Right lobe of liver (tissue), 6 donors: ENCODE measurements at regions not wholly inside any gene's neighbourhood (a gene's known extent, or its start where the extent isn't known, plus 50 kb on each side); places are given as distances from the start of the nearest gene placed in this dataset.

Experiments used
- ATAC-seq, 4 donors: fragments of 200-7000 bp; cut with Tn5 transposase; one replicate each; pipeline ENCODE4 v1.9.1; 2020; ENCODE audit warnings: mild to moderate bottlenecking in 4 of 4, moderate library complexity in 4 of 4
- DNase-seq, 3 donors: peaks; one replicate each; pipeline ENCODE4 v3.0.0-alpha.2; 2020
- H3K27ac ChIP-seq, 3 donors: fragments of 200-600 bp; one replicate each; pipeline ENCODE4 v1.8.0; 2022
- H3K27me3 ChIP-seq, 2 donors: fragments of 200-600 bp; one replicate each; pipeline ENCODE4 v1.8.0; 2022
- H3K36me3 ChIP-seq, 4 donors: fragments of 200-600 bp; sonication (generic) in 1 of 4; one replicate each; pipeline versions ENCODE4 v1.5.1 to v1.8.0; 2017 to 2022; ENCODE audit warnings: control low read depth in 1 of 4
- H3K4me1 ChIP-seq, 4 donors: fragments of 200-600 bp; sonication (generic) in 1 of 4; one replicate each; pipeline versions ENCODE4 v1.5.1 to v1.8.0; 2017 to 2022; ENCODE audit warnings: control low read depth in 1 of 4
- H3K4me3 ChIP-seq, 3 donors: fragments of 200-600 bp; one replicate each; pipeline ENCODE4 v1.8.0; 2022
- H3K9me3 ChIP-seq, 4 donors: fragments of 200-600 bp; sonication (generic) in 1 of 4; one replicate each; pipeline versions ENCODE4 v1.5.1 to v1.8.0; 2017 to 2022; ENCODE audit warnings: control low read depth in 1 of 4
- POLR2A ChIP-seq: fragments of 450-650 bp; IDR thresholded peaks from one replicate; pipeline ENCODE4 v1.6.1; 2017; ENCODE audit warnings: antibody characterized with exemption, mild to moderate bottlenecking
- WGBS: methylation state at CpG from one replicate; pipeline ENCODE4 v1.1.6; 2018; ENCODE audit warnings: low coverage, low lambda C conversion rate; ENCODE audit not compliant: insufficient coverage; ENCODE audit errors: missing lambda C conversion rate; 5-methylcytosine and 5-hydroxymethylcytosine counted together
- intact Hi-C, 2 donors: fragments of 100-400 bp; cut with DNase I; formaldehyde crosslinking; loops; one replicate each; pipeline versions ENCODE4 v1.11.2 to v1.14.1; 2022
- TF ChIP-seq, protein P1 (sequence below), 4 donors: fragments of 200-600 bp in 3 of 4; fragments of 450-650 bp in 1 of 4; IDR thresholded peaks; one replicate each; pipeline versions ENCODE4 v1.5.1 to v1.8.0; 2016 to 2022; ENCODE audit warnings: antibody characterized with exemption in 4 of 4, mild to moderate bottlenecking in 2 of 4
- donor health status: DM: no; HTN: yes; CAD: no.
- donor health status: DM: no; HTN: no; CAD: no.
- donor health status: DM: no; HTN: no; CAD: no.
- donor health status: DM: no; HTN: yes; CAD: no.
- donor health status: DM: no; HTN: yes; CAD: no.

DNA sequence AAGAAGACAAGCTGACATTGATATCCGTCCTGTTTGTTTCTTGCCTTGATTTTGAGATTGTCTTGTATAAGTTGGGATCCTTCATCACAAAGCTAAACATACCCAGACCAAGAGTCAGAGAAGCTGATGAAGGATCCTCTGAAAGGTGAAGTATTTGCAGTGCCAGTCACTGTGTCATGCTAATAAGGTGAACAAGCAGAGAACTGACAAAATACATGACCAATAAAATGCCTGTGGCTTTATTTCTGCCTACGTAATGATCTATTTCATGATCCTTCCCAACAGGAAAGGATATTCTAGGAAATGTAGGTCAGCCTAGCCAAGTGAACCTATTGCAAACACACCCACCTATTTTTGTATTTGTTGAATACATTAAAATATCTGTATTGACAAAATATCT, 351.3 kb upstream of the CDH9 start:
- Histone ChIP-seq H3K27me3 (no peaks in the 10 kb centered on the region), H3K4me1 (no peaks in the 10 kb centered on the region), H3K27ac (no peak overlapping the region), H3K36me3 (no peaks in the 10 kb centered on the region), H3K9me3 (no peaks in the 10 kb centered on the region), H3K4me3 (no peak overlapping the region)
- intact Hi-C loops: no loop called here
- no peak for DNase-seq
- no peak for TF ChIP-seq POLR2A
- ATAC-seq: no peak
- WGBS: 26% methylated on average over 2 of the region's 2 CpGs

DNA sequence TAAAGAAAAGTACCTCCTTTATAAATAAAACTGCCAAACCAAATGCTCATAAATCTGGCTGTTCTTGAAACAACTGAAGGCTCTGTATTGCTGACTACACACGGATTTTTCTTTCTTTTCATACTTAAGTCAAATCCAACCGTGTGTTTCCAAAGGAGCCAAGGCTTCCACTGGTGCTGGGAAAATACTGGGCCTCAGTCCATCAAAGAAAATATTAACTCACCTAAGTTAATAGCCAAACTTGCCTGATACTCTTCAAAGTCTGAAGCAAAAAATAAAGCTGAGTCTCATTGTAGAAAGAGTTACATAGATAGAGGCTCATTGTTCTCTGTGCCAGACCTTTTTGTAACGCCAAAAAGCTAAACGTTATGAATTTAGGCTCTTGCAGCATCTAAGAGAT, 350.4 kb upstream of the CDH9 start:
- Histone ChIP-seq H3K36me3 (no peaks in the 10 kb centered on the region), H3K4me1 (no peaks in the 10 kb centered on the region), H3K27ac (no peak overlapping the region), H3K9me3 (no peaks in the 10 kb centered on the region), H3K4me3 (no peak overlapping the region), H3K27me3 (no peaks in the 10 kb centered on the region)
- ATAC-seq: no peak
- TF ChIP-seq POLR2A: no peak
- TF ChIP-seq, protein P1, sequence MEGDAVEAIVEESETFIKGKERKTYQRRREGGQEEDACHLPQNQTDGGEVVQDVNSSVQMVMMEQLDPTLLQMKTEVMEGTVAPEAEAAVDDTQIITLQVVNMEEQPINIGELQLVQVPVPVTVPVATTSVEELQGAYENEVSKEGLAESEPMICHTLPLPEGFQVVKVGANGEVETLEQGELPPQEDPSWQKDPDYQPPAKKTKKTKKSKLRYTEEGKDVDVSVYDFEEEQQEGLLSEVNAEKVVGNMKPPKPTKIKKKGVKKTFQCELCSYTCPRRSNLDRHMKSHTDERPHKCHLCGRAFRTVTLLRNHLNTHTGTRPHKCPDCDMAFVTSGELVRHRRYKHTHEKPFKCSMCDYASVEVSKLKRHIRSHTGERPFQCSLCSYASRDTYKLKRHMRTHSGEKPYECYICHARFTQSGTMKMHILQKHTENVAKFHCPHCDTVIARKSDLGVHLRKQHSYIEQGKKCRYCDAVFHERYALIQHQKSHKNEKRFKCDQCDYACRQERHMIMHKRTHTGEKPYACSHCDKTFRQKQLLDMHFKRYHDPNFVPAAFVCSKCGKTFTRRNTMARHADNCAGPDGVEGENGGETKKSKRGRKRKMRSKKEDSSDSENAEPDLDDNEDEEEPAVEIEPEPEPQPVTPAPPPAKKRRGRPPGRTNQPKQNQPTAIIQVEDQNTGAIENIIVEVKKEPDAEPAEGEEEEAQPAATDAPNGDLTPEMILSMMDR (IDR thresholded peaks at IDR 0.05): no peak
- DNase-seq: no peak
- intact Hi-C loops: no loop called here
- 17% methylated on average over 4 of the region's 4 CpGs for WGBS

DNA sequence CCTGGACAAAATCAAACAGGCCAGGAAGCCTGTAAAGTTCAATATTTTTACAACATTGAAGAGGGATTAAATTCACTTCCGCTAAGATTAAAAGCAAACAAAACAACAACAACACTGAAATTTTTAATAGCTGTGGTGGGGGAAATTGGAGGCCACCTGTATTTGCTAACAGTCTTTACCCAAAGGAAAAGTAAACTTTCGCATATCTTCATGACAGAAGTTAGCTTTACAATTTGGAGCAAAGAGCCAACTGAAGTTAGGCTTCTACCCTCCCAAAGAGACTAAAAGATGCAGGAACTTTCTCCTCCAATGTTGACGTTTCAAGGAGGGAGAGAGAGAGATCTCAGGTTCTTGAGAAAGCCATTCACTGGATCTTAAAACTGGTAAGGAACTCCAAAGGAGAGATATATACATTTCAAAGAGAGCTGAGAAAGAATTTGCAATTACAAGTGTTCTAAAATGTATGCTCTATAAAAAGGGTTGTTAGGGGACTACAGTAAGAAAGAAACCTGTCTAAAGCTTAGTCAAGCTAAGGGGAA, 349.2 kb upstream of the CDH9 start:
- intact Hi-C loops: no loop called here
- no peak for ATAC-seq
- no peaks in the 10 kb centered on the region for H3K27me3 ChIP-seq
- no peaks in the 10 kb centered on the region for H3K4me1 ChIP-seq
- H3K9me3 ChIP-seq: no peaks in the 10 kb centered on the region
- no peak overlapping the region for H3K4me3 ChIP-seq
- TF ChIP-seq POLR2A: no peak
- TF ChIP-seq, protein P1 (IDR thresholded peaks at IDR 0.05): no peak
- H3K36me3 ChIP-seq: no peaks in the 10 kb centered on the region
- 38% methylated on average over 3 of the region's 3 CpGs for WGBS
- no peak for DNase-seq
- no peak overlapping the region for H3K27ac ChIP-seq

DNA sequence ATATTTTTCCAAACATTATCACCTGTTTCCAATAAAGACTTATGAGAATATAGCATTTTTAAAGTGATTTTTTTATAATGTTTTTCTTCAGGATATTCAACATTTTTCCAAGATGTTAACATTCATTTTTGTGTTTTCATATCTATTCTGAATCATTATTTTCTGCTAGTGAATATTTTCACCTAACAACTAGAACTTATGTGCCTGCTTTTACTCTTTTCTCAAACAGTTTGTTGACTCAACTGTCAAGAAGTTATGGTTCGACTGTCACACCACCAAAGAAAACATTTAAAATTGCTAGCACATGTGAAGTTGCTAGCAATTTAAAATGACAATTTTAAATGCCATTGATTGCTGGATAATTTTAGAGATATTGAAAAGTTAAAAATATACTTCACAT, 343.3 kb upstream of the CDH9 start:
- no peaks in the 10 kb centered on the region for H3K36me3 ChIP-seq
- H3K27me3 ChIP-seq: no peaks in the 10 kb centered on the region
- WGBS: 43% methylated on average over 1 of the region's 1 CpG
- DNase-seq: no peak
- H3K9me3 ChIP-seq: no peaks in the 10 kb centered on the region
- intact Hi-C loops: no loop called here
- no peak for TF ChIP-seq POLR2A
- no peak overlapping the region for H3K27ac ChIP-seq
- no peaks in the 10 kb centered on the region for H3K4me1 ChIP-seq
- H3K4me3 ChIP-seq: no peak overlapping the region
- no peak for ATAC-seq

DNA sequence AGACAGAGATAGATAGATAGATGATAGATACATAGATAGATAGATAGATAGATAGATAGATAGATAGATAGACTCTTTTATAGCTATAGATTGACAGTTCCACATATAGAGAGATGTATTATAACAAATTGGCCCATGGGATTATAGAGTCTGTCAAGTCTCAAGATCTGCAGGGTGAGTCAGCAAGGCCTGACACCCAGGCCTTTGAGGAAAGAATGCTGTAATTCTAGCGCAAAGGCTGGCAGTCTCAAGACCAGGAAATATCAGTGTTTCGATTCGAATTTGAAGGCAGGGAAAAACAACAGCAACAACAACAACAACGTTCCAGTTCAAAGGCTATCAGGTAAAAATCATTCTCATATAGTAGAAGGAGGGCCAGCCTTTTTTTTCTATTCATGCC, 339.2 kb upstream of the CDH9 start:
- DNase-seq (no peak), ATAC-seq (no peak)
- intact Hi-C loops: no loop called here
- Histone ChIP-seq H3K4me1 (no peaks in the 10 kb centered on the region), H3K4me3 (no peak overlapping the region), H3K36me3 (no peaks in the 10 kb centered on the region), H3K9me3 (no peaks in the 10 kb centered on the region), H3K27ac (no peak overlapping the region), H3K27me3 (no peaks in the 10 kb centered on the region)
- WGBS: 54% methylated on average over 4 of the region's 4 CpGs
- TF ChIP-seq, protein P1 (IDR thresholded peaks at IDR 0.05): no peak
- no peak for TF ChIP-seq POLR2A

DNA sequence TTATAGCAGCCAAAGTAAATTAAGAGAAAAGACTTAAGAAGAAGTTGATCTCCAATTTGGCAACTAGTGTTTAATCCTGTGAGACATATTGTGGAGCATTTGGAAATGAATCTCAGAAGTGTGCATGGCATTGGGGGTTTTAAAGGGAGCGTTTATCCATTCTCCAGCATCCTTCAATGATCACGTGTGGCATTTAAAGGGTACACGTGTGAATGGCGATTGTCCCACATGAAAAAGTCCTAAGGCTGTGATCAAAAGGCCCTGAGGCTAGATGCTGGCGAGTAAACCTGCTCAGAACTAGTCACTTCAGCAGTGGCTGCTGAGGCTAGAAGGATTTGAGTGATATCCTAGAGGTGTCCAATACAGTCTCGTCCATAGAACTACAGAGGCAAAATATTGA, 315.6 kb upstream of the CDH9 start:
- WGBS: 36% methylated on average over 2 of the region's 6 CpGs
- Histone ChIP-seq H3K27ac (no peak overlapping the region), H3K4me1 (no peaks in the 10 kb centered on the region), H3K4me3 (no peak overlapping the region), H3K27me3 (no peaks in the 10 kb centered on the region), H3K36me3 (no peaks in the 10 kb centered on the region), H3K9me3 (no peaks in the 10 kb centered on the region)
- ATAC-seq (no peak), DNase-seq (no peak)
- intact Hi-C loops: no loop called here
- TF ChIP-seq, protein P1 (IDR thresholded peaks at IDR 0.05): no peak
- no peak for TF ChIP-seq POLR2A
